Suprapubic skin (tissue), 4 donors: ENCODE measurements at regions not wholly inside any gene's neighbourhood (a gene's known extent, or its start where the extent isn't known, plus 50 kb on each side); places are given as distances from the start of the nearest gene placed in this dataset.

Source experiments
- DNase-seq, 2 donors: peaks; one replicate each; pipeline ENCODE4 v3.0.0-alpha.2; 2019; ENCODE audit warnings: low spot score in 2 of 2
- H3K27ac ChIP-seq: fragments of 200-600 bp; sonication (generic); one replicate; pipeline ENCODE4 v1.5.1; 2019
- H3K27me3 ChIP-seq: fragments of 200-600 bp; sonication (generic); one replicate; pipeline ENCODE4 v1.5.1; 2019
- H3K36me3 ChIP-seq: fragments of 200-600 bp; sonication (generic); one replicate; pipeline ENCODE4 v1.5.1; 2019
- H3K4me1 ChIP-seq: fragments of 200-600 bp; sonication (generic); one replicate; pipeline ENCODE4 v1.5.1; 2019
- H3K4me3 ChIP-seq: fragments of 200-600 bp; sonication (generic); one replicate; pipeline ENCODE4 v1.5.1; 2019; ENCODE audit warnings: mild to moderate bottlenecking
- H3K9me3 ChIP-seq: fragments of 200-600 bp; sonication (generic); one replicate; pipeline ENCODE4 v1.5.1; 2019
- CTCF ChIP-seq, 2 donors: fragments of 200-600 bp in 1 of 2; fragments of 450-650 bp in 1 of 2; sonication (generic) in 1 of 2; IDR thresholded peaks; one replicate each; pipeline ENCODE4 v1.5.1; 2016 to 2019; ENCODE audit warnings: antibody characterized with exemption in 2 of 2, mild to moderate bottlenecking in 1 of 2, moderate library complexity in 1 of 2
- EP300 ChIP-seq: sonication (generic); formaldehyde crosslinking; IDR thresholded peaks from one replicate; pipeline ENCODE4 v1.6.1; 2017; ENCODE audit warnings: antibody characterized with exemption
- POLR2A ChIP-seq, 2 donors: fragments of 450-650 bp; IDR thresholded peaks; one replicate each; pipeline ENCODE4 v1.6.1; 2017; ENCODE audit warnings: antibody characterized with exemption in 2 of 2, mild to moderate bottlenecking in 2 of 2, moderate library complexity in 2 of 2
- POLR2AphosphoS5 ChIP-seq, 3 donors: sonication (generic); formaldehyde crosslinking; IDR thresholded peaks; one replicate each; pipeline ENCODE4 v1.6.1; 2017; ENCODE audit warnings: antibody characterized with exemption in 3 of 3
- WGBS: methylation state at CpG from one replicate; pipeline ENCODE4 v1.1.5; 2018; 5-methylcytosine and 5-hydroxymethylcytosine counted together

- Histone ChIP-seq H3K4me1 (no peaks in the 10 kb centered on the region), H3K36me3 (no peaks in the 10 kb centered on the region), H3K27ac (no peak overlapping the region), H3K4me3 (no peak overlapping the region), H3K27me3 (no peaks in the 10 kb centered on the region), H3K9me3 (no peaks in the 10 kb centered on the region)
- no peak for DNase-seq
- WGBS = 81% methylated on average over 4 of the region's 4 CpGs
- TF ChIP-seq POLR2A (IDR thresholded peaks at IDR 0.05) (no peak), CTCF (IDR thresholded peaks at IDR 0.05) (no peak), EP300 (no peak), POLR2AphosphoS5 (IDR thresholded peaks at IDR 0.05) (no peak)
Observed at GRCh38 chr3:99066863-99067262, 165.4 kb upstream of the DCBLD2 start.

DNA sequence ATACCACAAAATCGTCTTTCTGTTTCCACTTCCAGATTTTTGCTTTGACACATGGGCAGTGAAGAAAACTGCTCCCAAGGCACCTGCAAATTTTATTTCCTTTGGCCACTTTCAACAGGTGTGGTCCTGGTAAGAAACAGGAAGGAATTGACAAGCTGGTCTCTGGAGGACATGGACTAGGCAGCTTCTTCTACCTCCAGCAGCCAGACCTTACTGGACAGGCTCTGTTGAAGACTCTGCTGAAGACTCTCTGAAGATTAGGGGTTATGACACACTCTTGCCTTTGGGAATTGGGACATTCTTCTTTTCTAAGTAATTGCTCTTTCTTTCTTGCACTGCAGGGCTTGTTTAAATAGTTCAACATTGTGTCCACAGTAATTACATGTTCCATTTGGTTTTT is 147.7 kb upstream of the DCBLD2 start:
- Histone ChIP-seq H3K9me3 (no peaks in the 10 kb centered on the region), H3K36me3 (no peaks in the 10 kb centered on the region), H3K4me1 (no peaks in the 10 kb centered on the region), H3K27ac (no peak overlapping the region), H3K4me3 (no peak overlapping the region), H3K27me3 (no peaks in the 10 kb centered on the region)
- TF ChIP-seq EP300 (no peak), POLR2AphosphoS5 (IDR thresholded peaks at IDR 0.05) (no peak), CTCF (IDR thresholded peaks at IDR 0.05) (no peak), POLR2A (IDR thresholded peaks at IDR 0.05) (no peak)
- DNase-seq = no peak
- WGBS = 67% methylated on average over 1 of the region's 1 CpG

GRCh38 chr3:99041747-99042146 is 140.3 kb upstream of the DCBLD2 start:
- WGBS = 94% methylated on average over 2 of the region's 2 CpGs
- H3K4me1 ChIP-seq = no peaks in the 10 kb centered on the region
- H3K27me3 ChIP-seq = no peaks in the 10 kb centered on the region
- H3K4me3 ChIP-seq = no peak overlapping the region
- no peak for DNase-seq
- no peak for TF ChIP-seq EP300
- TF ChIP-seq POLR2AphosphoS5 (IDR thresholded peaks at IDR 0.05) = no peak
- TF ChIP-seq CTCF (IDR thresholded peaks at IDR 0.05) = no peak
- no peak for TF ChIP-seq POLR2A (IDR thresholded peaks at IDR 0.05)
- H3K9me3 ChIP-seq = no peaks in the 10 kb centered on the region
- H3K27ac ChIP-seq = no peak overlapping the region
- no peaks in the 10 kb centered on the region for H3K36me3 ChIP-seq

- Histone ChIP-seq H3K27ac (no peak overlapping the region), H3K36me3 (no peaks in the 10 kb centered on the region), H3K9me3 (no peaks in the 10 kb centered on the region), H3K4me3 (no peak overlapping the region), H3K4me1 (no peaks in the 10 kb centered on the region), H3K27me3 (no peaks in the 10 kb centered on the region)
- DNase-seq = no peak
- WGBS = 93% methylated on average over 4 of the region's 4 CpGs
- TF ChIP-seq POLR2AphosphoS5 (IDR thresholded peaks at IDR 0.05) = no peak
- TF ChIP-seq EP300 = no peak
- no peak for TF ChIP-seq POLR2A (IDR thresholded peaks at IDR 0.05)
- TF ChIP-seq CTCF (IDR thresholded peaks at IDR 0.05) = no peak
Observed at GRCh38 chr3:99031778-99032177, 130.3 kb upstream of the DCBLD2 start.

DNA sequence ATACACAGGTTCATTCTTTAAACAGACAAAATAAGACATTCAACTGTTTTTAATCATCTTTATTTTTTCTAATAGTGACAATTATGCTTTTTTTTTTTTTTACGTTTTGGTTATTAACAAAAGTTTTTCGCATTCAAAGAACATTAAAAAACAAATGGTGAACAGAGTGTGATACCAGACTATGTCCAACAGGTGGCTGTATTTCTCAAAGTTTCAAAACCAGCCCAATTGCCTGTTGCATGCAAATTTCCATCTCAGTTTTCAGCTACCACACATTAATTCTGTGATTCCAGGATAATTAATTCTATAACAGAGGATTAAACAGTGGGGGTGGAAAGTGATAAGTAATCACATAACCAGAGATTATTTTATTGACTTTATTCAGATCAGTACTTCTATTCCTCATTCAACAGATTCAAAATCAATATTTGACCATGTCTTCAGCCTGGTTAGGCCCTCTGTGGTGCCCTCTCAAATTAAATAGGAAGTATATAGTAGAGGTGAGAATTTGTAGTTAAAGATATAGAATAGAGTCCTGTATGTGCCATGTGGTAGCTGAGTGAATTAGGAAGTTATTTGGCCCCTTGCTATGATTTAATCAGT is 122.2 kb upstream of the DCBLD2 start:
- TF ChIP-seq POLR2A (IDR thresholded peaks at IDR 0.05) = no peak
- peak; percentile 55 to 79 for TF ChIP-seq CTCF (IDR thresholded peaks at IDR 0.05)
- DNase-seq = no peak
- 18% methylated on average over 2 of the region's 2 CpGs for WGBS
- H3K9me3 ChIP-seq = no peaks in the 10 kb centered on the region
- H3K4me1 ChIP-seq = no peaks in the 10 kb centered on the region
- no peaks in the 10 kb centered on the region for H3K27me3 ChIP-seq
- no peak overlapping the region for H3K4me3 ChIP-seq
- no peaks in the 10 kb centered on the region for H3K36me3 ChIP-seq
- no peak overlapping the region for H3K27ac ChIP-seq
